ENCODE measurements at regions not wholly inside any gene's neighbourhood (a gene's known extent, or its start where the extent isn't known, plus 50 kb on each side); places are given as distances from the start of the nearest gene placed in this dataset.
"Not testable (repeated sequence)": the region's sequence is repeated elsewhere in the genome, so short reads cannot be mapped to it uniquely, and the experiment has no call there.

DNA sequence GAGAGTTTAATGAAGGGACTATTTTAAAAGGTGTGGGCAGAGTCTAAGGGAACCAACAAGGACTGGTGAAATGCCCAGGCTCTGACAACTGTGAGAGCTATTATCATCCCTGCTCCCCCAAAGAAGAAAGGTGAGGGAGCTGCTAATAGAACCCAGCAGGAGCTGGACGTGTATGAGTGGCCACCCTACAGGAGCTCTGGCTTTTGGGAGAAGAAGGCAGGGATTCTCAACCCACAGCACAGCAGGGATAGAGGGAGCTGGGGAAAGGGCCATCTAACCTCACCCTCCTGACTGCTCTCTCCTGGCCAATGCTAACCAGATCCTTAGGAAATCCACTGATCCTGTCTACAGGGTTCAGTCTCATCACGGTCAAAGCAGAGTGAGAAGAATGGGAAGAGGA is 57.1 kb downstream of the GRIN2B start:
- no peak for DNase-seq

GRCh38 chr12:13918897-13919296 is 62.5 kb downstream of the GRIN2B start:
- no peak for DNase-seq

GRCh38 chr12:13915096-13915495 is 66.3 kb downstream of the GRIN2B start:
- no peak for DNase-seq

DNA sequence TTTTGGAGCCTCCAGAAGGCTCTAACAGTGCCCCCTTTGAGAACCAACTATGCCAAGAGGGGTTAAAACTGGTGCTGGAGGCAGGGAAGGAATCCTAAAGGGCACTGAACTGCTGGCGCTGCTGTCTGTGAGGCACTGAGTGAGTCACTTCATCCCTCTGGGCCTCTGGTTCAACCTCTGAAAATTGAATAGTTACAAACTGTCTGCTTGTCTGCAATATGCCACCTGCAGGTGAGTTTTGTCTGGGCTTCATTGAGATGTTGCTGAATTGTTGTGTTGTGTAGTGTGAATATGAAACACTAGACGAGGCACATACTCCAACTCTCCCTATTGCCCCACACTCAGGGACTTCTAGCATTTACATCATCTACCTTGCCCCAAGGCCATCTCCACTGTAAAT is 68.0 kb downstream of the GRIN2B start:
- no peak for DNase-seq

DNA sequence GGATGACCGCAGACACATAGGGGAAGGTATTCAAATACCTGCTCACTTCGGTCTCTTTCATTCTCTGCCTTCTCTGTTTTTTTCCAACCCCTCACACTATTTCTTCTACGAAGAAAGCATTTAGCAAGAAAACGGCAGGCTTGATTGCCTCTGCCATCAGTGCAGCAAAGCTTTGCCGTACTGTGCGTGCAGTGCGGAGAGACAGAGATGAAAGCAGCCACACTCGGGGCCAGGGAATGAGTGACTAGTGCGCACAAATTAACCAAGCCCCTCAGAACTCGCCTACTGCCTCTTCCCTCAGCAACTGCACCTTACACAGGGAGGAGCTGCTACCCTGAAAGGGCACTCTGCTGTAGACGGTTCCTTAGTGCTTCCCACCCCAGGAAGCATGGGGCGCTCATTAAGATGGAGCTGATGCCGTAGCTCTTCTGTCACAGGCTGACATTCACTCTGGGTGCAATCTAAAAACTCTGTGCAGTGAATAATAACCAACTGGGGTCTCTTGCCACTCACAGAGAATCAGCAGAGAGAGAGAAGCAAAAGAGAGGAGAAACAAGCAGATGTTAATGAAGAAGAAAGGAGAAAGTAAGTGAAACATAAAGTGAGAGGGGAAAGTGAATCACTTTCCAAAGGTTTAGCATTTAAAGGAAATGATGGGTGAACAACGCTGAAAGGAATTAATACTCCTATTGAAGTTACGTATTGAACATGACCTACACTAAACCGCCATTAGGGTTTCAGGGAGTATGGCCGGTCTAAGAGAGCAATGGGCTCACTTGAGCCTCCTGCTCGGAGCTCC is 69.4 kb downstream of the GRIN2B start:
- DNase-seq = no peak

GRCh38 chr12:13905794-13906193 is 75.6 kb downstream of the GRIN2B start:
- no peak for DNase-seq

- DNase-seq = no peak
Observed at GRCh38 chr12:13900718-13901117, 80.7 kb downstream of the GRIN2B start.

DNA sequence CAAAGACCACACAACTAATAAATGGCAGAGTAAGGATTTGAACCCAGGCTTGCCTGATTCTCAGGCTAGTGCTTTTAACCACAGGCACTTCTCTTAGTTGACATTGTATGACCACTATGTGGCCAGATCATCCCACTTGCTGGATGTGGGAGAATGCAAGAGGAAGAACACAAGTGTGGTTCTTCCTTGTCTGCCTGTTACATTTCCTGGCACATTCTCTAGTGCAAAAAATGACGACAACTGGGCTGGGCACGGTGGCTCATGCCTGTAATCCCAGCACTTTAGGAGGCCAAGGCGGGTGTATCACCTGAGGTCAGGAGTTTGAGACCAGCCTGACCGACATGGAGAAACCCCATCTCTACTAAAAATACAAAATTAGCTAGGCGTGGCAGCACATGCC is 83.0 kb downstream of the GRIN2B start:
- DNase-seq = not testable (repeated sequence)

GRCh38 chr12:13897811-13898210 is 83.6 kb downstream of the GRIN2B start:
- DNase-seq = no peak

GRCh38 chr12:13896063-13896626 is 85.3 kb downstream of the GRIN2B start:
- DNase-seq = no peak

DNA sequence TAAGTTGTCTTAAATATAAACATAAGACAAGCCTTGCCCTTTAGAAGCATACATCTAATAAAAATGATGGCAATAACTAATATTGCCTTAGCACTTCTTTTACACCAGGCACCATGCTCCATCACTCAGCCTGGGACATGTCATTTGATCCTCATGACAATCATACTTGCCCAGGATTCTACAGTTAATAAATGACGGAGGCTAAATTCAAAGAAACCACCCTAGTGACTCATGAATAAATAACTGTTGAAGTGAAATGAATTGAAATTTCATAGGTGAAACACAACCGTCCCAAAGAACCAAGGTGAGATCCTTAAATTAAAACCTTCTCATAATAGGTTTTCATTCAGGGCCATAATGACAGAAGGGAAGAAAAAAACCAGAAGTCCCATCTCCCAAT is 89.5 kb downstream of the GRIN2B start:
- DNase-seq = no peak

- DNase-seq = no peak
Observed at GRCh38 chr12:13890943-13891342, 90.5 kb downstream of the GRIN2B start.

DNA sequence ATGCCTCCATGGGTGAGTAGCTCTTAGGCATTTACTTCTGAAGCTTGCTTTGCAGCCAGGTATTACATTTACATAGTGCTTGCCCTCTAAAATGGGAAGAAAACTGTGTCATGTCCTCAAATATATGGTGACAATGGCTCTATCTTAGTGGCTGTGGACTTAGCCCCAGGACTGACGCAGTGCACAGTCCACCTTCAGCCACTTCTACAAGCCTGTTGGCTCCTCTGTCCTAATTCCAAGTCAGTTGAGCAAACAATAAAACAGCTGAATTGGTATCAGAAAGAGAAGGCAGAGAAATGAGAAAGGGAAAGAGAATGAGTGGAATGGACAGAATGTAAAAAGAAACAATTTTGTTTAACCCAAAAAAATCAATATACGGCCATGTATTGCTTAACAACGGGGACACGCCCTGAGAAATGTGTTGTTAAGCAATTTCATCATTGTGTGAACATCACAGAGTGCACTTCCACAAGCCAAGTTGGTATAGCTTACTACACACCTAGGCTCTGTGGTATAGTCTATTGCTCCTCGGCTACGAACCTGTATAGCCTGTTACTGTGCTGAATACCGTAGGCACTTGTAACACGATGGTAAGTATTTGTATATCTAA is 93.5 kb downstream of the GRIN2B start:
- no peak for DNase-seq

DNA sequence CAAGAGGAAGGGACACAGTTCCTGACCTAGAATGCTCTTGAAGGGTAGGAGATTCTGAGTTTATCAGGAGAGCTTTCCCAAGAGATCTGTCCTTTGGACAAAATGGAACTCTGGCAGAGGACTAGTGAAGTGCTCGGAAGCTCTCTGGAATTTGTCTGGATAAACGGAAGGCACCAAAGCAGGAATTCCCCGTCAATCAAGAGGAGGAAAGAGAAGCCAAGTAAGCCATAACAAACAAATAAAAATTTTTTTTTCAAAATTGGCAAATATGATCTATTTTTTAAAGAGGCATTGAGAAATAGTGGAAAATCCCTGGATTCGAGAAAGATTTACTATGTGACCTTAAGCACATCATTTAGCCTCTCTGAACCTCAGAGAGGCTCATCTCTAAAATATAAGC is 99.2 kb downstream of the GRIN2B start:
- no peak for DNase-seq

- no peak for DNase-seq
Observed at GRCh38 chr12:13880613-13881012, 100.8 kb downstream of the GRIN2B start.

DNA sequence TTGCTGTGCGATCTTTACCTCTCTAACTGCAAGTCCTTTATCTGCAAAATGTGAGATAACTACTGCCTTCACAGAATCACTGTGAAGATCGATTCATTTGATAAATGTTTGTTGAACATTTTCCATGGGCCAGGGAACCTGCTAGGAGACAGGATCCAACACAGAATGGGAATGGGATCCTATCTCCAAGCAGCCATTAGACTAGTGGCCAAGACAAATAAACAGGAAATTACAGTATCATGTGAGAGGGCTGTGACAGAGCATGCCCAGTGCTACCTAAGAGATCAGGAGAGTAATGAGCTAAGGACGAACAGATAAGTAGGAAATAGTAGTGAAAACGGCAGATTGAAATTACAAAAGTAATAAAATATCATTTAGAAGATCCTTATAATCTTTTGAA is 105.7 kb downstream of the GRIN2B start:
- DNase-seq = no peak

- no peak for DNase-seq
Observed at GRCh38 chr12:13870255-13870654, 111.1 kb downstream of the GRIN2B start.

DNA sequence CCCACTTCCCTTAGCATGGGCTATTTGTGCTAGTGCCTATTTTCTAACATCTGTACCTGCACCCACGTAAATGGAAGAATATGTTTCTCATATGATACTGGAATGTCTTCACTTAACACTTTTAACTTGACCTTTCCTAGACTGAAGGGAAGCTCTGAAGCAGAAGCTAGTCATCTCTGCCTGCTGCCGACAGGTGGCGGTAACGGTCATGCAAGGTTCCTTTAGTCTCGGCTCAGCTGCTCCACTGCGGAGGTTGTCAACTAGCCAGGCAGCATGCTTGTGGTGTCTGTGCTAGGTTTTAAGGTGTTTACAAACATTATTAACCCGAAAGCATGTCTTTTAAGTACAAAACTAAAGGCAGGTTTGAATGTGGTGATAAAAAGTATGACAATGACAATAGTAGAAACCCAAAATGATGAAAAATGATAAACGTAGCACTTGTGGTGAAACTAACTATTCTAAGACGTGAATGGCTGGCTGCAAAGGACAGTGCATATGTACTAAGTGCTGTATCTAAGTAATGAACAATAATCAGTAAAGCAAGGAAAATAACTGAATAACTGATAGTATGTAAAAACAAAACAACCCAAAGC is 117.2 kb downstream of the GRIN2B start:
- DNase-seq = peak; percentile 58

DNA sequence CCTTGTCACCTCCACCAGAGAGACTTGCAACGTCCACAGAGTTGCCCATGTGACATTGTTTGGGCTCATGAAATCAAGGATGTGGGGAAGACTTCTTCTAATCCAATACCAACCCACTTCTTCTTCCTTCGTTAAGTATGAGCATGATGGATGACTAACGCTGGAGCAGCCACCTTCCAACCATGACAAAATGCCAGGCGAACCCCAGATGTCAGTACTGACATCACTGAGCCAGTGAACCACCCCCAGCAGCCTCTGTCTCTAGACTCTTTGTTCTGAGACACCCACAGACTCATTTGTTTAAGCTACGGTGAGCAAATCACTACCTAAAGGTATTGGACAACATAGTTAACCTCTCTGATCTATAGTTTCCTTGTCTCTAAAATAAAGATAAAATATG is 123.7 kb downstream of the GRIN2B start:
- no peak for DNase-seq

- DNase-seq = no peak
Observed at GRCh38 chr12:13853471-13853870, 127.9 kb downstream of the GRIN2B start.

GRCh38 chr12:13851828-13852227 is 129.6 kb downstream of the GRIN2B start:
- no peak for DNase-seq

GRCh38 chr12:13849456-13849855 is 131.9 kb downstream of the GRIN2B start:
- DNase-seq = no peak

DNA sequence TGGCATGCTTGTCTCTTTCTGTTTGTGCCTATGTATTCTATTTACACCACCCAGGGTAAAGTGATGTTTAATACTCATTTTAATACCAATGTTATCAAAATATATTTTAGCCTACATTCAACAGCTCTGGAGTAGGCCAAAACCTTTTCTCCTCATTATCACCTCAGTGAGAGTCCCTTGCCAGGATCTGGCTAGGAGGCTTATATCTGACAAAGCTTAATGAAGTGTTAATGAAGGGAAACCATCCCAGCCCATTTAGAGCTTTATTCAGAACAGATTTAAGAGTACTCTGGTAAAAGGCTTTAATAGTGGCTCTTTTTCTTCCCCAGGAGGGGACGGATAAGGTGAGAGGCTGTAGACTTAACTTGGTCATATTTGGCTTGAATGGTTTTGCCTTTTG is 137.6 kb downstream of the GRIN2B start:
- DNase-seq = no peak

DNA sequence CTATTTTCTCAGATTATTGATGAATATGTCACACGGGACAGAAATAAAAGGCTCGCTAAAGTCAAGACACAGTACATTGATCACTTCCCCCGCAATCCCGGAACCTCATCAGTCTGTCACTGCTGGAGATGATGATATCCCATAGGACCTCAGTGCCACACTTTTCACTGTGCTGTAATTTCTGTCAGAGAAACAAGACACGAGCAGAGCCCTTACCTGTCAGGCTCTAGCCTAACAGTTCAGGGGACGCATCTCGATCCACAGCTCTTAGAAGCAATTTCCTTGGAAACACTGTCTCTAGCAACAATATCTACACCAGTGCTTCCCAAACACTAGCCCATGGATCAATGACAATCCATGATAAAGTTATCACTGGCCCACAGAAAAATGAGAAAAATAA is 140.0 kb downstream of the GRIN2B start:
- DNase-seq = no peak

Data from activated CD4-positive, alpha-beta T cell treated with anti-CD3 and anti-CD28 coated beads, Interleukin-2, amount 50 U/mL, for 16 hours (primary cell).